ENCODE measurements at regions not wholly inside any gene's neighbourhood (a gene's known extent, or its start where the extent isn't known, plus 50 kb on each side); places are given as distances from the start of the nearest gene placed in this dataset.

- DNase-seq: no peak
Measured at GRCh38 chr11:32161293-32161692, 70.4 kb downstream of the RCN1 start.

DNA sequence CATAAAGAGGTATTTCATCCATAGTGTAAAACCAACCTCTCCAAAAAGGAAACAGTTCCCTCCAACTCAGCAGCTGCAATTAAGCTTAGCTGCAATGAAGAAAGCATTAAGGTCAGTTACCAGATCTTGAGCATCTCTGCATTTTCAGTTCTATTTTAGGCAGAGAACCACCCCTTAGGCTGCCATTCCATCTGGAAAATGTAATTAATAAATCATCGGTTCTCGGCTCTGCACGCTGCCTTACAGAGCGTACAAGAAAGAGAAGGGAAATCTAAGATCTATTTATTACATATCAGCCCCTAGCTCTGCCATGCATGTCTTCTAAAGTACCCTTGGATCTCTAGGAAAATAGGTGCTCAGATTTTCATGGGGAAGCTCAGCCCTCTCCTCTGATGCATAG lies 71.5 kb downstream of the RCN1 start:
- no peak for DNase-seq

- DNase-seq: no peak
Measured at GRCh38 chr11:32162906-32163305, 72.0 kb downstream of the RCN1 start.

DNA sequence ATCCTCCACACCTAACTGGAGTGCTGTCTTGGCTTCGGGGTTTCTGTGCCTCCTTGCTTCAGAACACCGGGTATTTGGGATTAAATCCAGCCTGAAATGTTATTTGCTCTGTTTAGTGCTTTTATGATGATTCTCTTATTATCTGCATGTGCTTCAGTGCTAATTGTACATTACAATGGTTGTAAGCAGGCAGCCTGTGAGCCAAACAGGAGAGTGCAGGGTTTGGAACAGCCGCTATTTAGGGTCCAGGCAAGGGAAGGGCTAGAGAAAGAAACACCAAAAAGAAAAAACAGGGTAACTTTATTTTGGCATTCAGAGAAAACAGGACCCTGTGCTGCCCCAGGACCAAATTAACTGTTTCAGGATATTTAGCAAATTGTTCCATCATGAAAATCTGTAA lies 72.7 kb downstream of the RCN1 start:
- no peak for DNase-seq

GRCh38 chr11:32164836-32165235 lies 74.0 kb downstream of the RCN1 start:
- DNase-seq: no peak

GRCh38 chr11:32168924-32169323 lies 78.0 kb downstream of the RCN1 start:
- no peak for DNase-seq

- DNase-seq: no peak
Measured at GRCh38 chr11:32171445-32171844, 80.6 kb downstream of the RCN1 start.

DNA sequence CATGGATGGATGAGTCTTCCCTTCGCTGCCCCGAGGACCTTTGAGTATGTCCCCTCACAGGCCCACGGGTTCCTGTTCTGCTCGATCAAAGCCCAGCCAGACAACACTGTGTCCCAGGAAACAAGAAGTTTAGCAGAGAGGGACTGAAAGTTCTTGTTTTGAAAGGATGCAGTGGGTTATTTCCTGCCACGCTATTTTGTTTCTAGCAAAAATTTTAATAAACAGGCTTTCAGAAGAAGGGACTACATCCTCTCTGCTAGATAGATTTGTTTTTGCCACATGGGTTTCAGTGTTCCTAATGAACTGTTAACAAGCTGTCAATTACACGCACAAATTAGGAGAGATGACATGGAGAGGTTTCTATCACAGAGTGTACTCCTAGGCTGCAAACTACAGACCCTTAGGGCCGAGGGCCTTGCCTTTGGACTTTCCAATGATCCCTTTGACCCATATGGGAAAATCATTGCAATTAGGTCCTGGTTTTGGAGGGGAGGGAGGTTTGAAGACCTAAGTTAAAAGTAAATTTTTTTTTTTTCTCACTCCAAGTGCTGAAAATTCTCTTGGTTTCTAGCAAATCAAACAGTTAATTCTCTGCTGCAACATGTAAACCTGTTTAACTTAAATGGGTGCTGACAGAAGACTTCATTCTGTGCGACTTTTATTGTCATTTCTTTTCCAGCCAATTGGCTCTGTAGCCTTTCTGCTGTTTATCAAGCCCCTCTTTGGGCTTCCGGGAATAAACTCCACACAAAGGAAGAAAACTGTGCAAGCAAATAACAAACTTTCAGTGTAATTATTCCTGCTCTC lies 81.4 kb downstream of the RCN1 start:
- DNase-seq: no peak

DNA sequence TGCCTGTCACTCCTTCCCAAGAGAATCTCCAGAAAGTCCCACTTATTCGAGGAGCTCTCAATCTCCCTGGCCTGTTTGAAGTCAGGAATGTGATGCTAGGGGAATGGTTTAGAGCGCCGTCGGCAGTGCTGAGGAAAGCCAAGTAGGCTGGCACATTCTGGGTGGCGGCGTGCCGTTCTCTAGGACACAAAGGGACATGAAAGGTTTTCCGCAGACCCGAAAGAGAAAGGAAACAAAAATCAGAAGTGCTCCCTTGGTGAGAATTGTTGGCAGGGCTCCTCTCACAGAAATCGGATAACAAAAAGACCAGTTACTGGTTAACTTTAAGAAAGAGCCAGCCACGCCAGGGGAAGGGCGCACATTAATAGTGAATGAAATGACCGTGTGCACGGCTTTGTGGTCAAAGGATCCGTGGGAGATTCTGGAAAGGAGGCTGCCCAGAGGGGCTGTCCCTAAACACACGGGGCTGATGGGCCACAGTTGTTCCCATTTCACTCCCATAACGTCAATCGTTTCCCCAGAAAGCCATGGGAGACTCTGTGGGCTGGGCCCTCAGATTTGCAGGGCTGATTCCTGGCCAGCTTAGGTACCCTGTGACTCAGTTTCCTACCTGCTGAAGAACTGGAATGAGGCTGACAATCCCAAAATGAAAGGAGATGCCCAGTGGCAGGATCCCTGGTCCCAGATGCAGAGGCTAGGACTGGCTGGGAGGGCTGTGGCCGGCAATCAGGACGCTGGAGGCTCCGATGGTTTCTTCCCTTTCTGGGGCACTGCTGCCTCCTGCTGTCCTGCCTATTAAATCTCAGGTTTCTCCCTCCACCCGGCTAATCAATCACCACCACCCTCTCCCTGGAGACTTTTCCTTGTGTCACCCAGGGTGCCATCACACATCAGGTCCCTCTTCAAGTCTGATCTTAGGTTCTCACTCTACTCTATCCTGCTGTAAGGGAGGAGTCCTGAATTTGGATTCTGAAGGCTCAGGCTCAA lies 82.3 kb downstream of the RCN1 start:
- DNase-seq: peak in 1 of 5 donors; percentile 2

DNA sequence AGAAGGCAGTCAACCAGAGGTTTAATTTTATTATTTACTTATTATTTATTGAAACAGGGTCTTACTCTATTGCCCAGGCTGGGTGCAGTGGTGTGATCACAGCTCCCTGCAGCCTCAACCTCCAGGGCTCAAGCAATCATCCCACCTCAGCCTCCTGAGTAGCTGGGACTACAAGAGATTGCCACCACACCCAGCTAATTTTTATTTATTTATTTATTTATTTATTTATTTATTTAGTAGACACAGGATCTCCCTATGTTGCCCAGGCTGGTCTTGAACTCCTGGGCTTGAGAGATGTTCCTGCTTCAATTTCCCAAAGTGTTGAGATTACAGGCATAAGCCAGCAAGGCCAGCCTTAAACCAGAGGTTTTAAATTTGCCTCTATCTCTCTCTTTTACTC lies 83.1 kb downstream of the RCN1 start:
- no peak for DNase-seq

GRCh38 chr11:32176223-32176934 lies 85.5 kb downstream of the RCN1 start:
- peak; percentile 25 to 72 (median 62) for DNase-seq

DNA sequence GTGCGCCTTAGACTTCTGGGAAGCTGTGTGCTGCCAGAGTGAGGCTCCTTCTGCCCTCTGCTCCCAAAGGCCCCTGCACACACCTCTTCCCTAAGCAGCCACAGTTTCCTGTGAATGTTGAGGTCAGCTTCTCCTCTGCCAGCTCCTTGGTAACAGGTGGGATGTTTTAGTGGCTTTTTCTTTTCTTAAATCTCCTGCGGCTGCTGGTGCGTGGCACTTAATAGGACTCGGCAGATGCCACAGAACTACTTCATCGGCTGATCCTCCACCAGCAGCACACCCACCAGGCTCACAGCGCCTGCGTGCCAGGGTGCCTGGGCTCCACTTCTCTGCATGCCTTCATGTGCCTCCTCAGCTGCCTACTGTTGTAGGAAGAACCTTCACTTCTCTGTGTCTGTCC lies 87.8 kb downstream of the RCN1 start:
- no peak for DNase-seq

DNA sequence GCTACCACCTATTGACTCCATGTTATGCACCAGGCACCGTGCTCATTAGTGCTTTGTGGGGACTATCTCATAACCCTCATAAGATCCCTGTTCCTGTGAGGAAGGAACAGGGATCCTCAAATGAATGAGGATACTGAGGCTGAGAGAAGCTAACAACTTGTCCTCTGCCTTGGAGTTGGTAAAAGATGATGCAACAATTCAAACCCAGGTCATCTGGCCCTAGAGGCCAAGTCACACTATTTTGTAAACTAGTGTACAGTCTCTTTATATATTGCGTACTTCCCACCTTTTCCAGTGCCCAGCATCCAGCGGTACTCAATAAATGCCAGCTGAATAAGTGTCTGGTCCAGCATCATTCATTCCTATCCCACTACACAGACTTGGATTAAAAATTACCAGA lies 92.6 kb downstream of the RCN1 start:
- DNase-seq: no peak

DNA sequence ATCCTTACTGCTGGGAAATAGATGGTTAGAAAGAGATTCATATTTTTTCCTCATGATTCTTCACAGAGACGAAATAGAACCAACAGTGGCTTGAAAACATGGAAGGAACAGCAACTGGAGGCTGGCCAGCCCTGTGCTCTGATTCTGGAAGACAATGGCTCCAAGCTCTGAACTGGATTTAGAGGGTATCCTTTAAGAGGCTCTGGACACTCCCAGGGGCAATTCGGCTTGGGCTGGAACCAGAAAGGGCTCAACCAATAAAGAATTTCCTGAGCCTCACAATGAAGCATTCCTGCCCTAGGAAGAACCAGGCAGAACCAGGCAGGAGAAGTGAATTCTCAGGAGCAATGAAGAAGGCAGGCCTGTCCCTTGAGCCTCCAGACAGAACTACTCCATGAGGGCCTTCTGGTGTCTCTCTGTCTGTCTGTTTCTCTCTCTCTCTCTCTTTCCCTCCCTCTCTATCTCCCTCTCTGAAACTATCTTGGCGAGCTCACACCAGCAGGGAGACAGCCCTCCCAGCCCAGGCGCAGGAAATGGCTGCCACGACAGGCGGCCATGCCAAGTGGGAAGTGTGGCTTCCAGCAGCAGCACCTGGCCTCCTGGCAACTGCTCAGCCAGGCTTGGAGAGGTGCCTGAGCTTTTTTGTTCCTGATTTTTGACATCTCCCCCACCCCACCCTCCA lies 93.3 kb downstream of the RCN1 start:
- no peak for DNase-seq

DNA sequence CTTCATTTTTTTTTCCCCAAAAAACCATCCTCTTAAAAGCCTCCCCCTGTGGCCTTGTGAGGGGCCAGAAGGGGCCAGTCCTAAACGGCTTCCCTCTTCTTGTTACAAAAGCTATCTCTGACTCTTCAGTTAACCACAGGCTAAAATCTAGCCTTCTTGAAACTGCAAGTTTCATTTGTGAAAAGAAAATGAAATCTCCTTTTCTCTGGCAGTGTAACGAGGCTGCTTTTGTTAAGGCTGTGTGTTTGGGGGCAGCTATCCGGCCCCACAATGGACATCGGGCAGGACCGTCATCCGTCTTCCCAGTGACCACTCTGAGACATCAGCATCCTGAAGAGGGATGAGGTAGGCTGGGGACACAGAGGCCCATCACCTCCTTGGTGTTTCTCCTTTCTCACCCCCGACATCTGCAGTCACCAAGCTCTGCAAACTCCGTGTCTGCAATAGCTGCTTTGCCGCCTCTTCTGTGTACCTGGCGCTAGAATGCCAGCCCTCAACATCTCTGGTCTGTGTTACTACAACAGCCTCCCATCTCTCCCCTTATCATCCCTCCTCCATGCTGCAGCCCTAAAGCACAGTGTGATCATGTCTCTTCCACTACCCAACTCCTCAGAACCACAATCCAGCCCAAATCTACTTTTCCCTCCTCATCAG lies 94.0 kb downstream of the RCN1 start:
- no peak for DNase-seq

GRCh38 chr11:32186118-32186517 lies 95.2 kb downstream of the RCN1 start:
- DNase-seq: no peak

- no peak for DNase-seq
Measured at GRCh38 chr11:32187111-32187510, 96.2 kb downstream of the RCN1 start.

DNA sequence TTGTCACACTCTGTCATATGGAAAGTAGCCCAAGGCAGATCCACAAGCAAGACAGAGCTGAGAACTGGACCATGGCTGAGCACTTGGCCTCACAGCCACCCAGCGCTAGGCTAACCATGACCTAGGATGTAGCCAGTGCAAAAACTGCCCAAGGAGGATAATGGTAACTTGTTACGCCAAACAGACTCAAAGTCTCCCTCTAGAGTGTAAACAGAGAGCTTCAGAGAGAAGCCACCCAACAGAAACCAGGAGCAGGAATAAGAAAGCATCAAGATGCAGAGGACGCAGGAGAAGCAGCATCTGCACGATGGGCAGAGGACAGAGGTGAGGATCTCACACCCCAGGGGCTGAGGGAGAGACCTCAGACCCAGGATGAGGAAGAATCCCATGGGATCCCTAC lies 97.9 kb downstream of the RCN1 start:
- DNase-seq: no peak

GRCh38 chr11:32196137-32196536 lies 105.3 kb downstream of the RCN1 start:
- DNase-seq: no peak

DNA sequence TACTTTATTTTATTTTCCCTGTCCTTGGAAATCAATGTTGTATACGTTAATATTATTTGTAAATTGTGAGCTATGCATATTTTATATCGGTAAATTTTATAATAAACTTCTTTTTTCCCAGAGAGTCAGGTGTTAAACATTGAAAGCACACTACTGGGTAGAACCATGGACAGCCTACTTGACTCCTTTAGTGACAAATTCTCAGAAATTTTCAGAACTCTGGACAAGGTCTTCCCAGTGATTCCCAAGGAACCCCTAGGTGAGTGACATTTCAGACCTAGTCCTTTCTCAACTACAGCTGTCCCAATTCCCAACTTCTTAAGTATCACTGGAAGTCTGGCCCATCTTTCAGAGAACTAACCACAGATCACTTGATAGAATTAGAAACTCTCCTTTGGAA lies 107.2 kb downstream of the RCN1 start:
- DNase-seq: no peak

GRCh38 chr11:32200136-32200847 lies 109.4 kb downstream of the RCN1 start:
- DNase-seq: no peak

Data from T-helper 1 cell (primary cell).